ENCODE measurements at regions not wholly inside any gene's neighbourhood (a gene's known extent, or its start where the extent isn't known, plus 50 kb on each side); places are given as distances from the start of the nearest gene placed in this dataset.

GRCh38 chr17:22492331-22492730, 800.0 kb downstream of the KCNJ18 start:
- no peaks in the 10 kb centered on the region for H3K9me2 ChIP-seq (ENCODE audit: insufficient read depth)
- no peak for ATAC-seq
- no peak overlapping the region for H2AFZ ChIP-seq (ENCODE audit: low read depth, low read length, poor library complexity, severe bottlenecking)
- H3K27ac ChIP-seq (ENCODE audit: low read depth, low read length): no peak overlapping the region
- no TSS peak for BruUV-seq (replicated peaks)
- POLR2A ChIA-PET: no interaction called here
- no peak for TF ChIP-seq EZH2 (IDR thresholded peaks at IDR 0.05)
- no peak for TF ChIP-seq TCF7L2 (IDR thresholded peaks at IDR 0.05; ENCODE audit: borderline replicate concordance, extremely low read depth, insufficient read depth, insufficient read length)
- no peak for TF ChIP-seq POLR2AphosphoS5 (IDR thresholded peaks at IDR 0.05; ENCODE audit: low read depth, low read length)
- no peak for TF ChIP-seq ELF1 (IDR thresholded peaks at IDR 0.05; ENCODE audit: borderline replicate concordance, low read depth)
- TF ChIP-seq SIN3A (IDR thresholded peaks at IDR 0.05; ENCODE audit: low read depth): no peak
- TF ChIP-seq SP1 (IDR thresholded peaks at IDR 0.05; ENCODE audit: low read depth): no peak
- no peak for TF ChIP-seq MAX (IDR thresholded peaks at IDR 0.05)
- no peak overlapping the region for H3K4me2 ChIP-seq (ENCODE audit: low read length)
- no peaks in the 10 kb centered on the region for H3K36me3 ChIP-seq (ENCODE audit: control insufficient read depth in 1 of 2, insufficient read depth in 2 of 2, low read length in 2 of 2)
- intact Hi-C loops (cut with micrococcal nuclease): no loop called here
- no peak for DNase-seq (ENCODE audit: low read depth, low spot score)
- H3K4me1 ChIP-seq (ENCODE audit: control insufficient read depth in 1 of 2, insufficient read depth in 2 of 2, low read length in 2 of 2): no peaks in the 10 kb centered on the region
- no peaks in the 10 kb centered on the region for H3K27me3 ChIP-seq (ENCODE audit: insufficient read depth, low read length)
- H4K20me1 ChIP-seq (ENCODE audit: insufficient read depth): no peaks in the 10 kb centered on the region
- H3K9ac ChIP-seq (ENCODE audit: low read length): no peak overlapping the region
- CTCF ChIA-PET: no interaction called here
- no peak overlapping the region for H3K4me3 ChIP-seq (replicated peaks in 1 of 2; ENCODE audit: low read depth in 1 of 2, low read length in 2 of 2)
- RAD21 ChIA-PET (ENCODE audit: low non-redundant PET in 1 of 2, low total read pairs in 2 of 2, uncharacterized antibody in 2 of 2, unreplicated experiment in 2 of 2): no interaction called here
- H3K79me2 ChIP-seq (ENCODE audit: insufficient read depth, low read length): no peaks in the 10 kb centered on the region
- H3K9me3 ChIP-seq (ENCODE audit: control insufficient read depth in 1 of 2, insufficient read depth in 1 of 2, low read depth in 1 of 2, low read length in 2 of 2): peaks cover 0 to 22% of the 10 kb centered on the region in 2 experiments; a peak in 2 of 4 replicates

- no TSS peak for BruUV-seq (replicated peaks)
- no peak for TF ChIP-seq CEBPB (IDR thresholded peaks at IDR 0.05; ENCODE audit: low read depth)
- no peak for TF ChIP-seq CBX3 (IDR thresholded peaks at IDR 0.05; ENCODE audit: low read depth)
- TF ChIP-seq POLR2AphosphoS5 (IDR thresholded peaks at IDR 0.05; ENCODE audit: low read depth, low read length): no peak
- TF ChIP-seq TCF7L2 (IDR thresholded peaks at IDR 0.05; ENCODE audit: borderline replicate concordance, extremely low read depth, insufficient read depth, insufficient read length): no peak
- no peak for TF ChIP-seq SIN3A (IDR thresholded peaks at IDR 0.05; ENCODE audit: low read depth)
- TF ChIP-seq, protein P1, sequence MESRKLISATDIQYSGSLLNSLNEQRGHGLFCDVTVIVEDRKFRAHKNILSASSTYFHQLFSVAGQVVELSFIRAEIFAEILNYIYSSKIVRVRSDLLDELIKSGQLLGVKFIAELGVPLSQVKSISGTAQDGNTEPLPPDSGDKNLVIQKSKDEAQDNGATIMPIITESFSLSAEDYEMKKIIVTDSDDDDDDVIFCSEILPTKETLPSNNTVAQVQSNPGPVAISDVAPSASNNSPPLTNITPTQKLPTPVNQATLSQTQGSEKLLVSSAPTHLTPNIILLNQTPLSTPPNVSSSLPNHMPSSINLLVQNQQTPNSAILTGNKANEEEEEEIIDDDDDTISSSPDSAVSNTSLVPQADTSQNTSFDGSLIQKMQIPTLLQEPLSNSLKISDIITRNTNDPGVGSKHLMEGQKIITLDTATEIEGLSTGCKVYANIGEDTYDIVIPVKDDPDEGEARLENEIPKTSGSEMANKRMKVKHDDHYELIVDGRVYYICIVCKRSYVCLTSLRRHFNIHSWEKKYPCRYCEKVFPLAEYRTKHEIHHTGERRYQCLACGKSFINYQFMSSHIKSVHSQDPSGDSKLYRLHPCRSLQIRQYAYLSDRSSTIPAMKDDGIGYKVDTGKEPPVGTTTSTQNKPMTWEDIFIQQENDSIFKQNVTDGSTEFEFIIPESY (IDR thresholded peaks at IDR 0.05; ENCODE audit: extremely low read depth, insufficient replicate concordance, low read length): no peak
- TF ChIP-seq REST (IDR thresholded peaks at IDR 0.05; ENCODE audit: low read depth): no peak
- no peak for TF ChIP-seq MAX (IDR thresholded peaks at IDR 0.05)
- no peak for TF ChIP-seq ELF1 (IDR thresholded peaks at IDR 0.05; ENCODE audit: borderline replicate concordance, low read depth)
- no peak for TF ChIP-seq FOSL1 (IDR thresholded peaks at IDR 0.05; ENCODE audit: low read depth)
- TF ChIP-seq EZH2phosphoT487 (IDR thresholded peaks at IDR 0.05; ENCODE audit: borderline replicate concordance): no peak
- TF ChIP-seq EZH2 (IDR thresholded peaks at IDR 0.05): no peak
- TF ChIP-seq ATF3 (IDR thresholded peaks at IDR 0.05): no peak
- no peak for TF ChIP-seq EGR1 (IDR thresholded peaks at IDR 0.05; ENCODE audit: low read depth)
Measured at GRCh38 chr17:22496450-22496849, 804.1 kb downstream of the KCNJ18 start.

More at GRCh38 chr17:22496450-22496849, 804.1 kb downstream of the KCNJ18 start:
- POLR2A ChIA-PET: no interaction called here
- Histone ChIP-seq H3K79me2 (ENCODE audit: insufficient read depth, low read length) (no peaks in the 10 kb centered on the region), H3K27ac (ENCODE audit: low read depth, low read length) (no peak overlapping the region), H3K36me3 (ENCODE audit: control insufficient read depth in 1 of 2, insufficient read depth in 2 of 2, low read length in 2 of 2) (no peaks in the 10 kb centered on the region), H3K4me2 (ENCODE audit: low read length) (no peak overlapping the region), H3K9me3 (ENCODE audit: control insufficient read depth in 1 of 2, insufficient read depth in 1 of 2, low read depth in 1 of 2, low read length in 2 of 2) (peaks cover 0 to 7% of the 10 kb centered on the region in 2 experiments; a peak in 1 of 4 replicates), H3K4me1 (ENCODE audit: control insufficient read depth in 1 of 2, insufficient read depth in 2 of 2, low read length in 2 of 2) (no peaks in the 10 kb centered on the region), H3K4me3 (replicated peaks in 1 of 2; ENCODE audit: low read depth in 1 of 2, low read length in 2 of 2) (no peak overlapping the region), H3K9me2 (ENCODE audit: insufficient read depth) (no peaks in the 10 kb centered on the region), H2AFZ (ENCODE audit: low read depth, low read length, poor library complexity, severe bottlenecking) (no peak overlapping the region), H3K9ac (ENCODE audit: low read length) (no peak overlapping the region), H3K27me3 (ENCODE audit: insufficient read depth, low read length) (no peaks in the 10 kb centered on the region), H4K20me1 (ENCODE audit: insufficient read depth) (no peaks in the 10 kb centered on the region)
- intact Hi-C loops (cut with micrococcal nuclease): no loop called here
- no peak for ATAC-seq
- CTCF ChIA-PET: no interaction called here
- RAD21 ChIA-PET (ENCODE audit: low non-redundant PET in 1 of 2, low total read pairs in 2 of 2, uncharacterized antibody in 2 of 2, unreplicated experiment in 2 of 2): no interaction called here
- DNase-seq (ENCODE audit: low read depth, low spot score): no peak

Measured in HCT116 (cell line).